Thoracic aorta (tissue), 2 donors: ENCODE measurements at regions not wholly inside any gene's neighbourhood (a gene's known extent, or its start where the extent isn't known, plus 50 kb on each side); places are given as distances from the start of the nearest gene placed in this dataset.

Source experiments
- ATAC-seq: fragments of 150-250 bp; one replicate; pipeline ENCODE4 v1.8.0; 2017; ENCODE audit warnings: low read depth; ENCODE audit not compliant: insufficient number of reproducible peaks, low FRiP score
- DNase-seq: peaks from one replicate; pipeline ENCODE4 v3.0.0-alpha.2; 2020; ENCODE audit warnings: low spot score
- H3K27ac ChIP-seq, 2 donors: fragments of 200-600 bp; sonication (generic); 1 replicate in 1 of 2; 2 replicates in 1 of 2; pipeline ENCODE4 v1.5.1; 2016; ENCODE audit warnings: mild to moderate bottlenecking in 2 of 2, moderate library complexity in 2 of 2
- H3K27me3 ChIP-seq: fragments of 200-600 bp; sonication (generic); replicated peaks from 2 replicates; pipeline ENCODE4 v1.6.0; 2016; ENCODE audit warnings: mild to moderate bottlenecking; ENCODE audit not compliant: insufficient read depth
- H3K36me3 ChIP-seq: fragments of 200-600 bp; sonication (generic); one replicate; pipeline ENCODE4 v1.5.1; 2016
- H3K4me1 ChIP-seq, 2 donors: fragments of 200-600 bp; sonication (generic); 1 replicate in 1 of 2; 2 replicates in 1 of 2; pipeline versions ENCODE4 v1.5.1 to v1.6.0; 2016; ENCODE audit warnings: low read depth in 2 of 2, mild to moderate bottlenecking in 1 of 2; ENCODE audit not compliant: control insufficient read depth in 1 of 2
- H3K4me3 ChIP-seq: fragments of 200-600 bp; sonication (generic); 2 replicates; pipeline ENCODE4 v1.5.1; 2016; ENCODE audit warnings: mild to moderate bottlenecking
- H3K9me3 ChIP-seq: fragments of 200-600 bp; sonication (generic); 2 replicates; pipeline ENCODE4 v1.5.1; 2016
- TF ChIP-seq, protein P1 (sequence below): fragments of 200-600 bp; sonication (generic); IDR thresholded peaks from one replicate; pipeline ENCODE4 v1.5.1; 2019; ENCODE audit warnings: antibody characterized with exemption

DNA sequence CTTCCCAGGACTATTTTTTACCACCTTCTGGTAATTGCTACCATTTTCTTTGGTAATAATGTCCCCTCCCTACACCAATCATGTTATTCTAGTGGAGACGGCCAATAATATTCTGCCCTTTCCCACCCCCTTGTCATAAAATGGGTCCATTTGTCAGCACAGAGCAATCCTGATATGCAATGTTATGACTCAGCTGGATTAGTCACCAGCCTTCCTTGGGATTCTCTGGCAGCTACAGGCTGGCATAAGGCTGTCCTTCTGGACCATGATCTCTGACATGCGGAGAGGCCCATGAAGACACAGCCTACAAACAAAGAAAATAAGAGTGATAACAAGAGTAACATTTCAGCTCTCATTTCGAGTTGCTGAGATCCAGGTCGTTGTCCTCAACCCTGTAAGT is 222.0 kb upstream of the CPNE8 start:
- ATAC-seq = no peak
- no peak overlapping the region for H3K27ac ChIP-seq

DNA sequence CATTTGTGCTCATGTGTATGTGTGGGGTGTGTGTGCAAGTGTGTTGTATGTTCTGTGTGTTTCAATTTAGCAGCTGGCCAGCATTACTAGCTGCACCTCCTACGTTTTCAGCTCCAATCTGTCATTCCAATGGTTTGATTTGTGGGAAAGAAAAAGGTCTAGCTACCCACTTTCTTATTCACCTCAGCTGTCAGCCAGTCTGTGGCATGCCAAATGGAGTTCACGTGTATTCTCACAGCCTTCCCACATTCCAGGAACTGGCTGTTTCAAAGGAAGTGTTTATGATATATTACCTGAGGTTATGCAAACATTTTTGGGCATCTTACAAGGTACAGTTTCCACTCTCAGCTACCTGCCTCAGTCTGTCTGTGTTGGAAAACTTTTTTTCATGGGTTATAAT is 220.2 kb upstream of the CPNE8 start:
- no peak for ATAC-seq

More for the DNA sequence above, 222.0 kb upstream of the CPNE8 start:
- Histone ChIP-seq H3K27me3 (no peaks in the 10 kb centered on the region), H3K9me3 (no peaks in the 10 kb centered on the region), H3K4me3 (no peak overlapping the region), H3K36me3 (no peaks in the 10 kb centered on the region), H3K4me1 (no peaks in the 10 kb centered on the region)
- no peak for DNase-seq
- TF ChIP-seq, protein P1, sequence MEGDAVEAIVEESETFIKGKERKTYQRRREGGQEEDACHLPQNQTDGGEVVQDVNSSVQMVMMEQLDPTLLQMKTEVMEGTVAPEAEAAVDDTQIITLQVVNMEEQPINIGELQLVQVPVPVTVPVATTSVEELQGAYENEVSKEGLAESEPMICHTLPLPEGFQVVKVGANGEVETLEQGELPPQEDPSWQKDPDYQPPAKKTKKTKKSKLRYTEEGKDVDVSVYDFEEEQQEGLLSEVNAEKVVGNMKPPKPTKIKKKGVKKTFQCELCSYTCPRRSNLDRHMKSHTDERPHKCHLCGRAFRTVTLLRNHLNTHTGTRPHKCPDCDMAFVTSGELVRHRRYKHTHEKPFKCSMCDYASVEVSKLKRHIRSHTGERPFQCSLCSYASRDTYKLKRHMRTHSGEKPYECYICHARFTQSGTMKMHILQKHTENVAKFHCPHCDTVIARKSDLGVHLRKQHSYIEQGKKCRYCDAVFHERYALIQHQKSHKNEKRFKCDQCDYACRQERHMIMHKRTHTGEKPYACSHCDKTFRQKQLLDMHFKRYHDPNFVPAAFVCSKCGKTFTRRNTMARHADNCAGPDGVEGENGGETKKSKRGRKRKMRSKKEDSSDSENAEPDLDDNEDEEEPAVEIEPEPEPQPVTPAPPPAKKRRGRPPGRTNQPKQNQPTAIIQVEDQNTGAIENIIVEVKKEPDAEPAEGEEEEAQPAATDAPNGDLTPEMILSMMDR = no peak

DNA sequence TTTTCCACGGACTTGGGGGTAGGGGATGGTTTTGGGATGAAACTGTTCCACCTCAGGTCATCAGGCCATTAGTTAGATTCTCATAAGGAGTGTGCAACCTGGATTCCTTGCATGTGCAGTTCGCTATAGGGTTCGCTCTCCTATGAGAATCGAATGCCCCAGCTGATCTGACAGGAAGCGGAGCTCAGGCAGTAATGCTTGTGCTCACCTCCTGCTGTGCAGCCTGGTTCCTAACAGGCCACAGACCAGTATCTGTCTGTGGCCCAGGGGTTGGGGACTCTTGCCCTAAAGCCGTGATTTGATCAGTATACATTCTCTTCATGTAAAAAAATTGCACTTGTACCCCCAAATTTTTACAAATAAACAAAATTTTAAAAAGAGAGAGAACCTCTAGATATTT is 219.4 kb upstream of the CPNE8 start:
- DNase-seq (no peak), ATAC-seq (no peak)
- no peaks in the 10 kb centered on the region for H3K9me3 ChIP-seq
- TF ChIP-seq, protein P1 = no peak
- H3K27me3 ChIP-seq = no peaks in the 10 kb centered on the region
- no peaks in the 10 kb centered on the region for H3K36me3 ChIP-seq
- H3K4me3 ChIP-seq = no peak overlapping the region
- H3K27ac ChIP-seq = no peak overlapping the region
- H3K4me1 ChIP-seq = no peaks in the 10 kb centered on the region

More for the DNA sequence above, 220.2 kb upstream of the CPNE8 start:
- no peak overlapping the region for H3K27ac ChIP-seq
- TF ChIP-seq, protein P1 = no peak
- no peaks in the 10 kb centered on the region for H3K27me3 ChIP-seq
- H3K4me3 ChIP-seq = no peak overlapping the region
- no peak for DNase-seq
- H3K9me3 ChIP-seq = no peaks in the 10 kb centered on the region
- no peaks in the 10 kb centered on the region for H3K4me1 ChIP-seq
- no peaks in the 10 kb centered on the region for H3K36me3 ChIP-seq

DNA sequence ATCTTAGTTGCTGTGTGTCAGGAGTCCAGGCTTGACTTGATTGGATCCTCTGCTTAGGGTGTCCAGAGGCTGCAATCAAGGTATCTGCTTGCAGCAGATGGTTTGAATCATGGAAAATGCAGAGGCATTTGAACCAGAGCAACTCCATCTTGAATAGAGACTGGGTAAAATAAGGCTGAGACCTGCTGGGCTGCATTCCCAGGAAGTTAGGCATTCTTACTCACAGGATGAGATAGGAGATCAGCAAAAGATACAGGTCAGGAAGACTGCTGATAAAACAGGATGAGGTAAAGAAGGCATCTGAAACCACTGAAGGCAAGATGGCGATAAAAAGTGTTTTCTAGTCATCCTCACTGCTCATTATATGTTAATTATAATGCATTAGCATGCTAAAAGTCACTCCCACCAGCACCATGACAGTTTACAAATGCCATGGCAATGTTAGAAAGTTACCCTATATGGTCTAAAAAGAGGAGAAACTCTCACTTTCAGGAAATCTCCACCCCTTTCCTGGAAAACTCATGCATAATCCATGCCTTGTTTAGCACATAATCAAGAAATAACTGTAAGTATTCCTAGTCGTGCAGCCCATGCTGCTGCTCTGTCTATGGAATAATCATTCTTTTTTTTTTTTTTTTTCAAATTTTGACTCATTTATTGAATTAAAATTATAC is 218.3 kb upstream of the CPNE8 start:
- Histone ChIP-seq H3K27me3 (no peaks in the 10 kb centered on the region), H3K4me1 (no peaks in the 10 kb centered on the region), H3K27ac (no peak overlapping the region), H3K9me3 (no peaks in the 10 kb centered on the region), H3K4me3 (no peak overlapping the region), H3K36me3 (no peaks in the 10 kb centered on the region)
- ATAC-seq (no peak), DNase-seq (no peak)
- TF ChIP-seq, protein P1 = no peak

DNA sequence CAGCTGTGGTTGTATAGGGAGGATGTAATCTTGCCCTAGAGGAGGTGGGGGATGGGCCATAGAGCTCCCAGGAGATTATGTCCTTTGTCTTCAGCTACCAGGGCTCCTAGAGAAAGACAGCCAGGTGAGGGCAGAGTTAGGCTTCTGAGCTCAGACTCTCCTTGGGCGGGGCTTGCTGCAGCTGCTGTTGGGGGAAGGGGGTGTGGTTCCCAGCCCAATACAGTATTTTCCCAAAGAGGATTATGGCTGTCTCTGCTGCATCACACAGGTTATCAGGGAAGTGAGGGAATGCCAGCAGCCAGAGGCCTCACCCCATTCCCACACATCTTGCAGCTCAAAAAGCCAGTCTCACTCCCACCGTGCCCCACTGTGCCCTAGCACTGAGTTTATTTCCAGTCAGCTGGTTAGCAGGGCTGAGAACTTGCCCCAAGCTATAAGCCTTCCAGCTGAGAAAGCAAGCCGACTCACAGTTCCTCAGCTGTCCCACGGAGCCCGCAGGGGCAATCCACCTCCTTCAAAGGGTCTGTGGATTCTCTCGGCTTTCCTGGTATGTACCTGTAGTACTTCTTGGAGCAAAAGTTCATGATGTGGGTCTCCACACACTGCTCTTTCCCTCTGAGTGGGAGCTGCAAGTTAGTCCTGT is 217.3 kb upstream of the CPNE8 start:
- Histone ChIP-seq H3K36me3 (no peaks in the 10 kb centered on the region), H3K9me3 (no peaks in the 10 kb centered on the region), H3K27me3 (no peaks in the 10 kb centered on the region), H3K4me3 (no peak overlapping the region), H3K4me1 (no peaks in the 10 kb centered on the region), H3K27ac (no peak overlapping the region)
- DNase-seq = no peak
- TF ChIP-seq, protein P1 = no peak
- ATAC-seq = no peak
